Fibroblast of the aortic adventitia (primary cell): ENCODE measurements at regions not wholly inside any gene's neighbourhood (a gene's known extent, or its start where the extent isn't known, plus 50 kb on each side); places are given as distances from the start of the nearest gene placed in this dataset.

Source experiments
- DNase-seq: peaks from one replicate; pipeline ENCODE4 v3.0.0-alpha.2; 2010; ENCODE audit warnings: low read depth
- H3K4me3 ChIP-seq: 2 replicates; pipeline ENCODE4 v1.5.1; 2011; ENCODE audit warnings: low read depth, mild to moderate bottlenecking, control low read depth, low read length, moderate library complexity
- TF ChIP-seq, protein P1 (sequence below): IDR thresholded peaks from 2 replicates; pipeline ENCODE4 v1.5.1; 2011; ENCODE audit warnings: mild to moderate bottlenecking, low read length, control low read depth, inconsistent platforms; ENCODE audit not compliant: insufficient read depth

DNA sequence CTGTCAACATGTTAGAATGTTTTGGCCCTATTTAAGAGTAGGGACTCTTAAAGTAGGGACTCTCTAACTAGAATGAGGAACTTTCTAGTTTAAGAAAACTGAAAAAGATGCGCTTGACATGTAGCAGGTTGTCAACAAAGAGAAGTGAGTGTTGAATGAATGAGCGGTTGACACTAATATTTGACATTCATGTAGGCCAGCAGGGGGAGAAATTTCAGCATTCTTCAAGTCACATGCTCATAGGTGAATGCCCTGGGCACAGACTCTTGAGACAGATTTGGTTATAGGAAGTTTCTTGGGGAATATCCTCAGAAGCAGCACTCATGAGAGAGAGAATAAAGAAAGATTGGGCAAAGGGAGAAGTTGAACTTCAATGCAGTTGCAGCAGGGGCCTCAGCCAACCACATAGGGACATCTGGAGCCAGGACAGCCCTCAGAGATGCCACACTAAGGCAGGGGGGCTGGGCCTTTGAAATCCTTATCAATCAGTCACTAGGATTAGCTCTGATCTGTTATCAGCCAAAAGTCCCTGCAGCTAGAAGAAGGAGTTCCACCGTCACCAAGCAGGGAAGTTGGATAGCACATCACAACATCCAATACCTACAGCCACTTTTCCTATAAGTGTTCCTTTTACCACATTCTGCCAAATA is 145.1 kb upstream of the FKBP1C start:
- TF ChIP-seq, protein P1, sequence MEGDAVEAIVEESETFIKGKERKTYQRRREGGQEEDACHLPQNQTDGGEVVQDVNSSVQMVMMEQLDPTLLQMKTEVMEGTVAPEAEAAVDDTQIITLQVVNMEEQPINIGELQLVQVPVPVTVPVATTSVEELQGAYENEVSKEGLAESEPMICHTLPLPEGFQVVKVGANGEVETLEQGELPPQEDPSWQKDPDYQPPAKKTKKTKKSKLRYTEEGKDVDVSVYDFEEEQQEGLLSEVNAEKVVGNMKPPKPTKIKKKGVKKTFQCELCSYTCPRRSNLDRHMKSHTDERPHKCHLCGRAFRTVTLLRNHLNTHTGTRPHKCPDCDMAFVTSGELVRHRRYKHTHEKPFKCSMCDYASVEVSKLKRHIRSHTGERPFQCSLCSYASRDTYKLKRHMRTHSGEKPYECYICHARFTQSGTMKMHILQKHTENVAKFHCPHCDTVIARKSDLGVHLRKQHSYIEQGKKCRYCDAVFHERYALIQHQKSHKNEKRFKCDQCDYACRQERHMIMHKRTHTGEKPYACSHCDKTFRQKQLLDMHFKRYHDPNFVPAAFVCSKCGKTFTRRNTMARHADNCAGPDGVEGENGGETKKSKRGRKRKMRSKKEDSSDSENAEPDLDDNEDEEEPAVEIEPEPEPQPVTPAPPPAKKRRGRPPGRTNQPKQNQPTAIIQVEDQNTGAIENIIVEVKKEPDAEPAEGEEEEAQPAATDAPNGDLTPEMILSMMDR: no peak
- no peak for DNase-seq

DNA sequence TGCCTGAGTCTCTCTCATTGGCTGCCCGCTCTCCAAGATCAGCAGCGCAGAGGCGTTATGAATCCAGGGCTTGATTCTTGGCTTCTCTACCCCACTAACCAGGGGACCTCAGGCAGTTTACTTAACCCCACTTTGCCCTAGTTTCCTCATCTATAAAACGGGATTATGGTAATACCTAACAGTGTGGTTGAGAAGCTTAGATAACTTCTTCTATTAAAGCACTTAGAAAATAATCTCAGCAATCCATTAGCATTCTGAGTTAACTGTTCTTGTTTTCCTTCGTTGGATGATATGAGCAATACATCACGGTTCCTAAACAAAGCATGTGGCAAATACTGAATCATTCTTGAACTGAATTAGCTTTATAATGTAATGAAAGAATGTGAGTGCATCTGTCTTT is 116.3 kb upstream of the FKBP1C start:
- H3K4me3 ChIP-seq: no peak overlapping the region
- TF ChIP-seq, protein P1: no peak
- no peak for DNase-seq

More for the DNA sequence above, 145.1 kb upstream of the FKBP1C start:
- no peak overlapping the region for H3K4me3 ChIP-seq

DNA sequence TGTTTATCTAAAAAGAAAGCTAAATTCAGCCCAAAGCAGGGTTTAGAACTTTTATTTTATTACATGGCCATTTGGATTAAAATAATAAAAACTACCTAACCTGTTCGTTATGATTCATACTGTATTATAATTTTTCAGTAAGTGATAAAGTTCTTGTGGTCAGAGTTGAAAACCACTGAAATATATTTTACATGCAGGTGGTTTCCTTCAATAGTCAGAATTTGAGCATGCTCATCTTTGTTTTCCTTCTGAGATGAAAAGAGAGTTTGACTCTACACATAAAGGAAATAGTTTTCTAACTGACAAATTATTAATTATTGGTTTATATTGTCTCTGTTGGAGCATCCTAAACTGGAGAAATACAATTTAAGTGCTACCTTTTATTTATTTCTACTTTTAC is 114.0 kb upstream of the FKBP1C start:
- TF ChIP-seq, protein P1: no peak
- H3K4me3 ChIP-seq: no peak overlapping the region
- no peak for DNase-seq

DNA sequence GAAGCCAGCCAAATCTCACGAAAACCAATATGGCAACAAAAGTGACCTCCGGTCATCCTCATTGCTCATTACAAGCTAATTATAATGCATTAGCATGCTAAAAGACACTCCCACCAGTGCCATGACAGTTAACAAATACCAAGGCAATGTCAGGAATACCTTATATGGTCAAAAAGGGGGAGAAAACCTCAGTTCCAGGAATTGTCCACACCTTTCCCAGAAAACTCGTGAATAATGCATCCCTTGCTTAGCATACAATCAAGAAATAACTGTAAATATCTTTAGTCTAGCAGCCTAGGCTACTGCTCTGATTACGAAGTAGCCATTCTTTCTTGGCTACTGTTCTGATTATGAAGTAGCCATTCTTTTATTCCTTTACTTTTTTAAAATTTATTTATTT is 112.5 kb upstream of the FKBP1C start:
- TF ChIP-seq, protein P1: no peak
- no peak overlapping the region for H3K4me3 ChIP-seq
- DNase-seq: no peak

DNA sequence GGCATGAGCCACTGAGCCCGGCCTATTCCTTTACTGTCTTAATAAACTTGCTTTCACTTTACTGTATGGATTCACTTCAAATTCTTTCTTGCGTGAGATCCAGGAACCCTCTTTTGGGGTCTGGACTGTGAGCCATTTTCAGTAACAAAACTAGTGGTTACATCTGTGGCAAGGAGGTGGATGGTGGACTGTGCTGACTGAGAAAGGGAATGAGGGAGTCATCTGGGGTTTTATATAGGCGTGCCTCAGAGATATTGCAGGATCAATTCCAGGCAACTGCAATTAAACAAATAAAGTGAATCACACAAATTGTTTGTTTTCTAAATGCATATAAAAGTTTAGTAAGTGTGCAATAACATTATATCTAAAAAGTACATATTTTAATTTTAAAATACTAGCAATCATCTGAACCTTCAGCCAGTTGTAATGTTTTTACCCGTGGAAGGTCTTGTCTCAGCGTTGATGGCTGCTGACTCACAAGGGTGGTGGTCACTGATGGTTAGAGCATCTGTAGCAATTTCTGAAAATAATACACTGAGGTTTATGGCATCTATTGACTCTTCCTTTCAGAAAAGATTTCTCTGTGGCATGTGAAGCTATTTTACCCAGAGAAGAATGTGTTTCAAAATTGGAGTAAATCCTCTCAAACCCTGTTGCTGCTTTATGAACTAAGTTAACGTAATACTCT is 111.4 kb upstream of the FKBP1C start:
- TF ChIP-seq, protein P1: no peak
- no peak overlapping the region for H3K4me3 ChIP-seq
- DNase-seq: no peak

DNA sequence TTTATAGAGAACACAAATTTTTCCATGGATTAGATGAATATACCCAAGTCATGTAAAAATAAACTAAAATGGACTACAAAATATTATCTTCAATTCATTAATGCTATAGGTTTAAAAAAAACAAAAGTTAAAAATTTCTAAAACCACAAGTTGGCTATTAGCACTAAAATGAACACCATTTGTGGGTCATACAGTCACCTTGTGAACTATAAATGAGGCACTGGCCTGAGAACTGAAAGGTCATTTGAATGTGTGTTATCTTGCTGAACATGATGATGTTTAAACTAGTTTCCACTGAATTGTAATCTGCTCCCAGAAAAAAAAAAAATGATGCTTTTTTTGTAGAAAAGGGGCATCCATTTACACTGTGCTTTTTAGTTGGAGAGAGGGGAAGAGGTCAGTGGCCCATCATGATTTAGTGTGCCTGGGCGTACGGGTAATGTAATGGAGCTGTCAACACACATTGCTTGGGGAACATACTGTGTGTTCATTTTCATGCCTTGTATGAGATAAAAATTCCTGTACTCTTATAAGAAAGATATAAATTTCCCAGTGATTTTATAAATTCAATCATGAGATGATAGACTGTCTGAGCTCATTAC is 96.6 kb upstream of the FKBP1C start:
- no peak overlapping the region for H3K4me3 ChIP-seq
- no peak for DNase-seq
- TF ChIP-seq, protein P1: no peak
